GM12892 (cell line): ENCODE measurements at regions not wholly inside any gene's neighbourhood (a gene's known extent, or its start where the extent isn't known, plus 50 kb on each side); places are given as distances from the start of the nearest gene placed in this dataset.

ENCODE experiments used
- POLR2A ChIP-seq: IDR thresholded peaks from 2 replicates; pipeline ENCODE4 v1.6.1; 2011; ENCODE audit warnings: low read depth, low read length, control low read depth
- POLR2AphosphoS5 ChIP-seq: IDR thresholded peaks from 2 replicates; pipeline ENCODE4 v1.6.1; 2011; ENCODE audit warnings: low read depth, low read length, control low read depth
- TAF1 ChIP-seq: IDR thresholded peaks from 2 replicates; pipeline ENCODE4 v1.6.1; 2011; ENCODE audit warnings: low read depth, mild to moderate bottlenecking, control low read depth, low read length, borderline replicate concordance

DNA sequence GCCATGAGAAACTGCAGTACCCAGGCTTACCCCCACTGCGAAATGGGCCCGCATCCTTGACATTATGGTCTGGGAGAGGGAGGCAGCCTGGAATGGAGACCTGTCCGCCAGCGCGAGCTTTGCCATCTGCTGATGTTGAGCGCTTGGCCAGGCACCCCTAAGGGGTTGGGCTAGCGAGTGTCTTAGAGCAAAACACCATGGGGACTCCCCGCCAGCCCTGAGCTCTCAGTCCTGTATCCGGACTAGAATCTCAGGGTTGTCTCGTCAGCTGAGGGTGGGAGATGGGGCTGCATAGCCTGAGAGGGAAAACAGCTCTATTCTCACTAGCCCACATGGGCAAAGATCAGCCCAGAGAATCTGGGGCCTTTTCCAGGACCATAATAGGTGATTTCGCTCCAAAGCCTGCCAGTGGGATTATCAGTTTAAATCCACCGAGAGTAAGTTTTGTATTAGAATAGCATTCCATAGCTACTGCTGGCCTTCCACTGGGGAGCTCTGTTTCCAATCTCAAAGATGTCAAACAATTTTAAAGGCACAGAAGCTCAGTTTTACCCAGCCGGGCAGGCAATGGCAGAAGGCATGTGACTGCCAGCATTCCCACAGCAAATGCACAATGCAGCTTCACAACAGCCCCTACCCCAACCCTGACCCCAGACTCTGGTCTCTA, 167.5 kb upstream of the TPM1 start:
- no peak for TF ChIP-seq POLR2A
- no peak for TF ChIP-seq TAF1
- no peak for TF ChIP-seq POLR2AphosphoS5
